Brain microvascular endothelial cell (primary cell): ENCODE measurements at regions not wholly inside any gene's neighbourhood (a gene's known extent, or its start where the extent isn't known, plus 50 kb on each side); places are given as distances from the start of the nearest gene placed in this dataset.

Source experiments
- DNase-seq: peaks from one replicate; pipeline ENCODE4 v3.0.0-alpha.2; 2020
- H3K27ac ChIP-seq: fragments of 250-450 bp; sonication (Bioruptor Pico); 2 replicates; pipeline ENCODE4 v1.5.1; 2020; ENCODE audit warnings: mild to moderate bottlenecking, moderate library complexity
- H3K27me3 ChIP-seq: fragments of 250-450 bp; sonication (Bioruptor Pico); replicated peaks from 2 replicates; pipeline ENCODE4 v1.5.1; 2020; ENCODE audit warnings: mild to moderate bottlenecking
- H3K36me3 ChIP-seq: fragments of 250-450 bp; sonication (Bioruptor Pico); replicated peaks from 2 replicates; pipeline ENCODE4 v1.5.1; 2020; ENCODE audit warnings: mild to moderate bottlenecking
- H3K4me3 ChIP-seq: 2 replicates; pipeline ENCODE4 v1.5.1; 2011; ENCODE audit warnings: low read depth, mild to moderate bottlenecking, control low read depth, low read length, moderate library complexity
- CTCF ChIP-seq: IDR thresholded peaks from 2 replicates; pipeline ENCODE4 v1.5.1; 2011; ENCODE audit warnings: low read depth, mild to moderate bottlenecking, moderate library complexity, low read length, control low read depth, inconsistent platforms; ENCODE audit errors: missing control alignments
- in situ Hi-C: cut with HindIII; loops from 2 replicates; pipeline ENCODE4 v1.10.0; 2017; ENCODE audit warnings: low sequenced_read_pairs, low pct_ligation_motif_present

GRCh38 chr14:31939934-31940333 lies 137.2 kb upstream of the ARHGAP5 start:
- no peaks in the 10 kb centered on the region for H3K27me3 ChIP-seq
- in situ Hi-C loops: no loop called here
- no peak for DNase-seq
- no peaks in the 10 kb centered on the region for H3K36me3 ChIP-seq
- TF ChIP-seq CTCF: no peak
- no peak overlapping the region for H3K27ac ChIP-seq
- no peak overlapping the region for H3K4me3 ChIP-seq

GRCh38 chr14:31941487-31941886 lies 135.6 kb upstream of the ARHGAP5 start:
- no peak for DNase-seq
- Histone ChIP-seq H3K27ac (no peak overlapping the region), H3K4me3 (no peak overlapping the region), H3K27me3 (no peaks in the 10 kb centered on the region), H3K36me3 (no peaks in the 10 kb centered on the region)
- no peak for TF ChIP-seq CTCF
- in situ Hi-C loops: no loop called here

GRCh38 chr14:31942166-31942841 lies 134.8 kb upstream of the ARHGAP5 start:
- Histone ChIP-seq H3K27ac (no peak overlapping the region), H3K36me3 (no peaks in the 10 kb centered on the region), H3K27me3 (no peaks in the 10 kb centered on the region), H3K4me3 (no peak overlapping the region)
- no peak for TF ChIP-seq CTCF
- no peak for DNase-seq
- in situ Hi-C loops: no loop called here

- in situ Hi-C loops: no loop called here
- DNase-seq: no peak
- TF ChIP-seq CTCF: no peak
- Histone ChIP-seq H3K27ac (no peak overlapping the region), H3K27me3 (no peaks in the 10 kb centered on the region), H3K36me3 (no peaks in the 10 kb centered on the region), H3K4me3 (no peak overlapping the region)
Measured at GRCh38 chr14:31943217-31943799, 133.8 kb upstream of the ARHGAP5 start.

GRCh38 chr14:31943861-31944255 lies 133.2 kb upstream of the ARHGAP5 start:
- Histone ChIP-seq H3K4me3 (no peak overlapping the region), H3K27me3 (no peaks in the 10 kb centered on the region), H3K27ac (no peak overlapping the region), H3K36me3 (no peaks in the 10 kb centered on the region)
- TF ChIP-seq CTCF: no peak
- no peak for DNase-seq
- in situ Hi-C loops: no loop called here
